ENCODE measurements at regions not wholly inside any gene's neighbourhood (a gene's known extent, or its start where the extent isn't known, plus 50 kb on each side); places are given as distances from the start of the nearest gene placed in this dataset.
"Not testable (repeated sequence)": the region's sequence is repeated elsewhere in the genome, so short reads cannot be mapped to it uniquely, and the experiment has no call there.

GRCh38 chr5:102049517-102049916 lies 246.6 kb downstream of the SLCO4C1 start:
- peak; percentile 10 for DNase-seq (ENCODE audit: low spot score)

- DNase-seq (ENCODE audit: low spot score): peak; percentile 54
These were observed 247.1 kb downstream of the SLCO4C1 start for GRCh38 chr5:102048940-102049339.

GRCh38 chr5:102047073-102047472 lies 249.0 kb downstream of the SLCO4C1 start:
- DNase-seq (ENCODE audit: low spot score): not testable (repeated sequence)

GRCh38 chr5:102040326-102040725 lies 255.8 kb downstream of the SLCO4C1 start:
- no peak for DNase-seq (ENCODE audit: low spot score)

GRCh38 chr5:102036927-102037326 lies 259.2 kb downstream of the SLCO4C1 start:
- no peak for DNase-seq (ENCODE audit: low spot score)

GRCh38 chr5:102031711-102032110 lies 264.4 kb downstream of the SLCO4C1 start:
- DNase-seq (ENCODE audit: low spot score): no peak

GRCh38 chr5:102018690-102019089 lies 277.4 kb downstream of the SLCO4C1 start:
- peak; percentile 26 for DNase-seq (ENCODE audit: low spot score)

GRCh38 chr5:102018279-102018678 lies 277.8 kb downstream of the SLCO4C1 start:
- no peak for DNase-seq (ENCODE audit: low spot score)

- no peak for DNase-seq (ENCODE audit: low spot score)
These were observed 281.7 kb downstream of the SLCO4C1 start for GRCh38 chr5:102014371-102014770.

- DNase-seq (ENCODE audit: low spot score): no peak
These were observed 285.4 kb downstream of the SLCO4C1 start for GRCh38 chr5:102010644-102011043.

GRCh38 chr5:101997235-101997634 lies 298.8 kb downstream of the SLCO4C1 start:
- DNase-seq (ENCODE audit: low spot score): no peak

GRCh38 chr5:101995585-101995984 lies 300.5 kb downstream of the SLCO4C1 start:
- DNase-seq (ENCODE audit: low spot score): no peak

- DNase-seq (ENCODE audit: low spot score): no peak
These were observed 304.6 kb downstream of the SLCO4C1 start for GRCh38 chr5:101991486-101991885.

GRCh38 chr5:101989659-101990058 lies 306.4 kb downstream of the SLCO4C1 start:
- DNase-seq (ENCODE audit: low spot score): no peak

- peak; percentile 74 for DNase-seq (ENCODE audit: low spot score)
These were observed 318.2 kb downstream of the SLCO4C1 start for GRCh38 chr5:101977729-101978345.

GRCh38 chr5:101976933-101977332 lies 319.2 kb downstream of the SLCO4C1 start:
- no peak for DNase-seq (ENCODE audit: low spot score)

- no peak for DNase-seq (ENCODE audit: low spot score)
These were observed 326.3 kb downstream of the SLCO4C1 start for GRCh38 chr5:101969742-101970141.

- no peak for DNase-seq (ENCODE audit: low spot score)
These were observed 329.6 kb downstream of the SLCO4C1 start for GRCh38 chr5:101966476-101966875.

GRCh38 chr5:101955891-101956290 lies 340.2 kb downstream of the SLCO4C1 start:
- DNase-seq (ENCODE audit: low spot score): no peak

- DNase-seq (ENCODE audit: low spot score): no peak
These were observed 346.1 kb downstream of the SLCO4C1 start for GRCh38 chr5:101950019-101950418.

GRCh38 chr5:101948615-101949014 lies 347.5 kb downstream of the SLCO4C1 start:
- DNase-seq (ENCODE audit: low spot score): no peak

GRCh38 chr5:101943784-101944183 lies 352.3 kb downstream of the SLCO4C1 start:
- peak; percentile 12 for DNase-seq (ENCODE audit: low spot score)

- DNase-seq (ENCODE audit: low spot score): peak; percentile 55
These were observed 353.7 kb downstream of the SLCO4C1 start for GRCh38 chr5:101942321-101942882.

GRCh38 chr5:101937041-101937440 lies 359.0 kb downstream of the SLCO4C1 start:
- DNase-seq (ENCODE audit: low spot score): no peak

All from H4 (cell line).